GM12878 (cell line): ENCODE measurements at regions not wholly inside any gene's neighbourhood (a gene's known extent, or its start where the extent isn't known, plus 50 kb on each side); places are given as distances from the start of the nearest gene placed in this dataset.

Source experiments
- CTCF ChIP-seq, 3 experiments: IDR thresholded peaks in 2 of 3; conservative IDR thresholded peaks in 1 of 3; 2 replicates each; pipeline ENCODE4 v1.5.1; 2011; ENCODE audit warnings: low read depth in 3 of 3, low read length in 3 of 3, mild to moderate bottlenecking in 3 of 3, control low read depth in 2 of 3, moderate library complexity in 2 of 3, inconsistent platforms in 1 of 3, mixed read lengths in 1 of 3; ENCODE audit not compliant: control insufficient read depth in 2 of 3, insufficient read depth in 1 of 3; ENCODE audit errors: extremely low read depth in 1 of 3
- DPF2 ChIP-seq: fragments of 450-650 bp; IDR thresholded peaks from 2 replicates; pipeline ENCODE4 v1.6.1; 2017; ENCODE audit warnings: mild to moderate bottlenecking
- ZNF24 ChIP-seq: fragments of 450-650 bp; IDR thresholded peaks from 2 replicates; pipeline ENCODE4 v1.6.1; 2017; ENCODE audit warnings: antibody characterized with exemption, mild to moderate bottlenecking
- TF ChIP-seq, protein P1 (sequence below): IDR thresholded peaks from 2 replicates; pipeline ENCODE4 v1.6.1; 2012; ENCODE audit warnings: low read length, inconsistent platforms
- TF ChIP-seq, protein P2 (sequence below): fragments of 450-650 bp; IDR thresholded peaks from 2 replicates; pipeline ENCODE4 v1.6.1; 2016; ENCODE audit warnings: mild to moderate bottlenecking, moderate library complexity, borderline replicate concordance

- no peak for TF ChIP-seq DPF2
- no peak for TF ChIP-seq ZNF24
- TF ChIP-seq, protein P1, sequence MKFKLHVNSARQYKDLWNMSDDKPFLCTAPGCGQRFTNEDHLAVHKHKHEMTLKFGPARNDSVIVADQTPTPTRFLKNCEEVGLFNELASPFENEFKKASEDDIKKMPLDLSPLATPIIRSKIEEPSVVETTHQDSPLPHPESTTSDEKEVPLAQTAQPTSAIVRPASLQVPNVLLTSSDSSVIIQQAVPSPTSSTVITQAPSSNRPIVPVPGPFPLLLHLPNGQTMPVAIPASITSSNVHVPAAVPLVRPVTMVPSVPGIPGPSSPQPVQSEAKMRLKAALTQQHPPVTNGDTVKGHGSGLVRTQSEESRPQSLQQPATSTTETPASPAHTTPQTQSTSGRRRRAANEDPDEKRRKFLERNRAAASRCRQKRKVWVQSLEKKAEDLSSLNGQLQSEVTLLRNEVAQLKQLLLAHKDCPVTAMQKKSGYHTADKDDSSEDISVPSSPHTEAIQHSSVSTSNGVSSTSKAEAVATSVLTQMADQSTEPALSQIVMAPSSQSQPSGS, result no peak
- TF ChIP-seq CTCF (IDR thresholded peaks at IDR 0.05 in 2 of 3, conservative IDR thresholded peaks at IDR 0.05 in 1 of 3; ENCODE audit: control insufficient read depth in 2 of 3, extremely low read depth in 1 of 3, insufficient read depth in 1 of 3, low read depth in 3 of 3, low read length in 3 of 3), result no peak
- TF ChIP-seq, protein P2, sequence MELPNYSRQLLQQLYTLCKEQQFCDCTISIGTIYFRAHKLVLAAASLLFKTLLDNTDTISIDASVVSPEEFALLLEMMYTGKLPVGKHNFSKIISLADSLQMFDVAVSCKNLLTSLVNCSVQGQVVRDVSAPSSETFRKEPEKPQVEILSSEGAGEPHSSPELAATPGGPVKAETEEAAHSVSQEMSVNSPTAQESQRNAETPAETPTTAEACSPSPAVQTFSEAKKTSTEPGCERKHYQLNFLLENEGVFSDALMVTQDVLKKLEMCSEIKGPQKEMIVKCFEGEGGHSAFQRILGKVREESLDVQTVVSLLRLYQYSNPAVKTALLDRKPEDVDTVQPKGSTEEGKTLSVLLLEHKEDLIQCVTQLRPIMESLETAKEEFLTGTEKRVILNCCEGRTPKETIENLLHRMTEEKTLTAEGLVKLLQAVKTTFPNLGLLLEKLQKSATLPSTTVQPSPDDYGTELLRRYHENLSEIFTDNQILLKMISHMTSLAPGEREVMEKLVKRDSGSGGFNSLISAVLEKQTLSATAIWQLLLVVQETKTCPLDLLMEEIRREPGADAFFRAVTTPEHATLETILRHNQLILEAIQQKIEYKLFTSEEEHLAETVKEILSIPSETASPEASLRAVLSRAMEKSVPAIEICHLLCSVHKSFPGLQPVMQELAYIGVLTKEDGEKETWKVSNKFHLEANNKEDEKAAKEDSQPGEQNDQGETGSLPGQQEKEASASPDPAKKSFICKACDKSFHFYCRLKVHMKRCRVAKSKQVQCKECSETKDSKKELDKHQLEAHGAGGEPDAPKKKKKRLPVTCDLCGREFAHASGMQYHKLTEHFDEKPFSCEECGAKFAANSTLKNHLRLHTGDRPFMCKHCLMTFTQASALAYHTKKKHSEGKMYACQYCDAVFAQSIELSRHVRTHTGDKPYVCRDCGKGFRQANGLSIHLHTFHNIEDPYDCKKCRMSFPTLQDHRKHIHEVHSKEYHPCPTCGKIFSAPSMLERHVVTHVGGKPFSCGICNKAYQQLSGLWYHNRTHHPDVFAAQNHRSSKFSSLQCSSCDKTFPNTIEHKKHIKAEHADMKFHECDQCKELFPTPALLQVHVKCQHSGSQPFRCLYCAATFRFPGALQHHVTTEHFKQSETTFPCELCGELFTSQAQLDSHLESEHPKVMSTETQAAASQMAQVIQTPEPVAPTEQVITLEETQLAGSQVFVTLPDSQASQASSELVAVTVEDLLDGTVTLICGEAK, result no peak
These were observed 100.6 kb upstream of the ADAMTS19 start for GRCh38 chr5:129359450-129359849.
